ENCODE measurements at regions not wholly inside any gene's neighbourhood (a gene's known extent, or its start where the extent isn't known, plus 50 kb on each side); places are given as distances from the start of the nearest gene placed in this dataset.

DNA sequence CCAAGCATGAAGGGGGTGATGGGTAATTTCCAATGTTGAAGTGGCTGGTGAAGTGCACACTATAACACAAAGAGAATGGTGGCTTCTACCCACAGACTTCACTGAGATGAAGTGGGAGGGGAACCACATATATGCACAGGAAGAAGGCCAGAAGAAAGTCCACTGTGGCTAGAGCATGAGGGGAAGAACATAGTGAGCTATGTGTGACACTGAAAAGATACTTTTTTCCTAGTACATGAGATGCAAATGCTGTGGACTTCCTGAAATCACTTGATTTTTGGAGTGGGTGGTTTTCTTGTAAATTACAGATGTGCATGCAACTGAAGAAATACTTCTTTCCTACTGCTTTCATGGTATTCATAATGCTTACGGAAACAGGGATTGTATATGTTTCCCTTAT is 115.6 kb upstream of the PHYHIPL start:
- no peaks in the 10 kb centered on the region for H3K36me3 ChIP-seq (ENCODE audit: low read depth, missing control alignments)
- H3K27me3 ChIP-seq: no peaks in the 10 kb centered on the region
- TF ChIP-seq, protein P1, sequence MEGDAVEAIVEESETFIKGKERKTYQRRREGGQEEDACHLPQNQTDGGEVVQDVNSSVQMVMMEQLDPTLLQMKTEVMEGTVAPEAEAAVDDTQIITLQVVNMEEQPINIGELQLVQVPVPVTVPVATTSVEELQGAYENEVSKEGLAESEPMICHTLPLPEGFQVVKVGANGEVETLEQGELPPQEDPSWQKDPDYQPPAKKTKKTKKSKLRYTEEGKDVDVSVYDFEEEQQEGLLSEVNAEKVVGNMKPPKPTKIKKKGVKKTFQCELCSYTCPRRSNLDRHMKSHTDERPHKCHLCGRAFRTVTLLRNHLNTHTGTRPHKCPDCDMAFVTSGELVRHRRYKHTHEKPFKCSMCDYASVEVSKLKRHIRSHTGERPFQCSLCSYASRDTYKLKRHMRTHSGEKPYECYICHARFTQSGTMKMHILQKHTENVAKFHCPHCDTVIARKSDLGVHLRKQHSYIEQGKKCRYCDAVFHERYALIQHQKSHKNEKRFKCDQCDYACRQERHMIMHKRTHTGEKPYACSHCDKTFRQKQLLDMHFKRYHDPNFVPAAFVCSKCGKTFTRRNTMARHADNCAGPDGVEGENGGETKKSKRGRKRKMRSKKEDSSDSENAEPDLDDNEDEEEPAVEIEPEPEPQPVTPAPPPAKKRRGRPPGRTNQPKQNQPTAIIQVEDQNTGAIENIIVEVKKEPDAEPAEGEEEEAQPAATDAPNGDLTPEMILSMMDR (IDR thresholded peaks at IDR 0.05): no peak
- no peak for TF ChIP-seq POLR2A (IDR thresholded peaks at IDR 0.05)
- H3K27ac ChIP-seq: no peak overlapping the region
- WGBS, 2 donors: 91 to 100% methylated on average over 1 of the region's 1 CpG
- H3K4me3 ChIP-seq: no peak overlapping the region
- intact Hi-C loops (cut with DNase I; ENCODE audit: low total_unique reads): no loop called here
- H3K9me3 ChIP-seq: no peaks in the 10 kb centered on the region
- no peaks in the 10 kb centered on the region for H3K4me1 ChIP-seq
- DNase-seq: no peak

DNA sequence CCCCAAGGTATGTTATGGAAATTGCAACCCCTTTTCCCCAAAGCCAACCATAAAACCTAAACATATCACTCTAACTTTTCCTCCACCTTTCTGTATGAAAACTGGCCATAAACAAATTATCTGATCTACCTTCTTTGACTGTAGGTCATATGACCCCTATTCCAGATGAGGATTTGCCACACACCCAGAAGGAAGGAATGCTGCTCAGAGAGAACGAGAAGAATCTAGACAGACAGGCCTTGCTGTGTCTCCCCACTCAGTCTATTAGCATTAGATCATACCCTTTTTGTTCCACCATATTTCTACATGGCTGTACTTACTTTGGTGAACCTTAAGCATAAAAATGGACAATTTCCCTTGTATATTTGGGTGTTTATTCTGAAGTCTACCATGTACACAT is 113.0 kb upstream of the PHYHIPL start:
- Histone ChIP-seq H3K4me3 (no peak overlapping the region), H3K27me3 (no peaks in the 10 kb centered on the region), H3K36me3 (ENCODE audit: low read depth, missing control alignments) (no peaks in the 10 kb centered on the region), H3K4me1 (no peaks in the 10 kb centered on the region), H3K27ac (no peak overlapping the region), H3K9me3 (no peaks in the 10 kb centered on the region)
- DNase-seq: no peak
- intact Hi-C loops (cut with DNase I; ENCODE audit: low total_unique reads): no loop called here
- TF ChIP-seq POLR2A (IDR thresholded peaks at IDR 0.05): no peak
- TF ChIP-seq, protein P1 (IDR thresholded peaks at IDR 0.05): no peak
- 79 to 87% methylated on average over 1 of the region's 1 CpG for WGBS, 2 donors

DNA sequence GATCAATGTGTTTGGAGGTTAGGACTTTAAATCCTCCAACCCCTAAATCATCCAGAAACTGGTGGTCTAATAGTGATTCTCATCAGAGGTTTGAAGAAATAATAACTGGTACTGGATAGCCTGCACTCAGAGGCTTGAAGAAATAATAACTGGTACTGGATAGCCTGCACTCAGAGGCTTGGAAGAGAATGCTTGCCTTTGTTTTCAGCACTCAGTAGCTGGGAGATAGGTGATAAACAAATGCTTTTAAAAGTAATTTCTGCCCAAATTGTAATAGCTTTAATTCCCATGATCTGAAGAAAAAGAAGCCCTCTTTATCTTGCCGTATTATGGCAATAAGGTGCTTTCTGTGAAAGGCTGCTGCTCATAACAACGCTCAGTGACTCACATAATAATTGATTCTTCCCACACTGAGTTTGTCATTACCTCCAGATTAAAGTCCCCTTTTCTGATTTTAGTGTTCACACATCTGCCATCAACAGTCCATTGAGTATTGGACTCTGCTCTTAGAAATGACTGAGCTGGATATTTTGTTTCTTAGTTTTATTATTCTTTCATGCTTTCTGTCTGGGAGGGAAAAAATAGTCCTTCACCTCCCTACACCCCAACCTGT is 112.3 kb upstream of the PHYHIPL start:
- no peak for DNase-seq
- Histone ChIP-seq H3K4me3 (no peak overlapping the region), H3K9me3 (no peaks in the 10 kb centered on the region), H3K27me3 (no peaks in the 10 kb centered on the region), H3K36me3 (ENCODE audit: low read depth, missing control alignments) (no peaks in the 10 kb centered on the region), H3K27ac (no peak overlapping the region), H3K4me1 (no peaks in the 10 kb centered on the region)
- WGBS, 2 donors: 81 to 87% methylated on average over 2 of the region's 2 CpGs
- intact Hi-C loops (cut with DNase I; ENCODE audit: low total_unique reads): no loop called here
- no peak for TF ChIP-seq POLR2A (IDR thresholded peaks at IDR 0.05)
- TF ChIP-seq, protein P1 (IDR thresholded peaks at IDR 0.05): no peak

DNA sequence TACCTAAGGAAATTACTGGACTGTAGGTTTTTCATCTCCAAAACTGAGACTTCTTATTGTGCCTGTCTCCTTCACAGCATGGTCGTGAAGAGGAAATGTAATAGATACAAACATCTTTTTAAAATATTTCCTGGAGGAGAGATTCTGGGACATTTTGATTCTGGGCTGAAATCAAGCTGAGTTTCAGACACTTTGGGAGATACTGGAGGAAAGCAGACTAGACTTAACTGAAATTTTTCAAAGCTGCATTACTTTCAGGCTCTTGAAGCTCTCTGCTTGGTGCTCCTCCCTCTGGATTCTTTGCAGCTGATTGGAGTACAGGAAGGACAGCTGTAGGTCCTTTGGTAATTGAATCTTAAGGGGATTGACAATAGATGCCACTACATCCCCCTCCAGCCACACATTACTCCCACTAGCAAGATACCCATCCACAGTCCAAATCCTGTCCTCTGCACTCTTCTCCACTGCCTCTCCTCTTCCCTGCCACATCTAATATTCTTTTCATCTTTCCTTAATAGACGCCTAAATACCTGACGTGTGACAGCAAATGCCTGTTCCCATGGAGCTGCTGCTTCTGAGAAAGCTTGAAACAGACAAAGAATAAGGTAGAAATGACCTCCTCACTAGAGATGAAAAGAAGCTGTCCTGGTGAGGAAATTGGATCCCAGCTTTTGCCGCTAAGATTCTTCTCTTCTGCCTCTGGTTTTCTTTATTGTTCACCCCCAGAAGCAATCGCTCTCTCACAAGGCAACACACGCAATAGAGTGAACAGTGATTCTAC is 111.5 kb upstream of the PHYHIPL start:
- intact Hi-C loops (cut with DNase I; ENCODE audit: low total_unique reads): no loop called here
- Histone ChIP-seq H3K9me3 (no peaks in the 10 kb centered on the region), H3K36me3 (ENCODE audit: low read depth, missing control alignments) (no peaks in the 10 kb centered on the region), H3K27ac (no peak overlapping the region), H3K4me1 (no peaks in the 10 kb centered on the region), H3K4me3 (no peak overlapping the region), H3K27me3 (no peaks in the 10 kb centered on the region)
- WGBS, 2 donors: 83 to 86% methylated on average over 6 of the region's 6 CpGs
- no peak for DNase-seq
- TF ChIP-seq, protein P1 (IDR thresholded peaks at IDR 0.05): no peak
- TF ChIP-seq POLR2A (IDR thresholded peaks at IDR 0.05): no peak

Measured in testis (tissue), 2 donors.